Lower lobe of right lung (tissue), 2 donors: ENCODE measurements at regions not wholly inside any gene's neighbourhood (a gene's known extent, or its start where the extent isn't known, plus 50 kb on each side); places are given as distances from the start of the nearest gene placed in this dataset.

Experiments used
- ATAC-seq, 2 donors: fragments of 200-7000 bp; cut with Tn5 transposase; one replicate each; pipeline ENCODE4 v1.9.1; 2020 to 2022; ENCODE audit warnings: mild to moderate bottlenecking in 2 of 2, moderate library complexity in 2 of 2
- DNase-seq: peaks from one replicate; pipeline ENCODE4 v3.0.0-alpha.2; 2020
- H3K27ac ChIP-seq: fragments of 200-600 bp; one replicate; pipeline ENCODE4 v1.8.0; 2022
- H3K27me3 ChIP-seq: fragments of 200-600 bp; one replicate; pipeline ENCODE4 v1.8.0; 2022; ENCODE audit warnings: low read depth
- H3K36me3 ChIP-seq: fragments of 200-600 bp; one replicate; pipeline ENCODE4 v1.8.0; 2022; ENCODE audit warnings: mild to moderate bottlenecking
- H3K4me1 ChIP-seq: fragments of 200-600 bp; one replicate; pipeline ENCODE4 v1.8.0; 2022
- H3K4me3 ChIP-seq: fragments of 200-600 bp; one replicate; pipeline ENCODE4 v1.8.0; 2022; ENCODE audit warnings: mild to moderate bottlenecking
- H3K9me3 ChIP-seq: fragments of 200-600 bp; one replicate; pipeline ENCODE4 v1.8.0; 2022
- intact Hi-C: fragments of 100-400 bp; cut with DNase I; formaldehyde crosslinking; loops from one replicate; pipeline ENCODE4 v1.11.0; 2022
- TF ChIP-seq, protein P1 (sequence below): fragments of 200-600 bp; IDR thresholded peaks from one replicate; pipeline ENCODE4 v1.8.0; 2022; ENCODE audit warnings: antibody characterized with exemption, mild to moderate bottlenecking
- donor health status: DM: no; HTN: yes; CAD: no; lungs with severe emphysema.

DNA sequence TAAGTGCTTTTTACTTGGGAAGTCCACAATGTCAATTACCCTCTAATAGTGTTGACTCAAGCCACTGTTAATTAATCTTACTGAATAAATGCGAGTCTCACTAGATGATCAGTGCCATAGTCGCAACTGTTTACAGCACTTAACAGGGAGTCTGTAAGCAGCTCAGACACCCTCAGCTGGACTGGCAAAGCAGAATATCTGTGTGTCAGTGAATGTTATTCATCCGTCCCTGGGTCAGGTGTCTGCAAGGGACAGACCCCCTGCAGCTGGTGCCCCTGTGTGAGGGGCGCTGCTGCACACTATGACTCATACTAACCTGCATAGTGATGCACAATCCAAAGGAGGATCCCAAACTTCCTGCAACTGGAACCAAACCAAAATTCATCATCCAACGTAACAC, 306.5 kb downstream of the HHIPL2 start:
- H3K4me3 ChIP-seq: no peak overlapping the region
- no peak overlapping the region for H3K27ac ChIP-seq
- intact Hi-C loops: no loop called here
- ATAC-seq: no peak
- no peaks in the 10 kb centered on the region for H3K9me3 ChIP-seq
- TF ChIP-seq, protein P1, sequence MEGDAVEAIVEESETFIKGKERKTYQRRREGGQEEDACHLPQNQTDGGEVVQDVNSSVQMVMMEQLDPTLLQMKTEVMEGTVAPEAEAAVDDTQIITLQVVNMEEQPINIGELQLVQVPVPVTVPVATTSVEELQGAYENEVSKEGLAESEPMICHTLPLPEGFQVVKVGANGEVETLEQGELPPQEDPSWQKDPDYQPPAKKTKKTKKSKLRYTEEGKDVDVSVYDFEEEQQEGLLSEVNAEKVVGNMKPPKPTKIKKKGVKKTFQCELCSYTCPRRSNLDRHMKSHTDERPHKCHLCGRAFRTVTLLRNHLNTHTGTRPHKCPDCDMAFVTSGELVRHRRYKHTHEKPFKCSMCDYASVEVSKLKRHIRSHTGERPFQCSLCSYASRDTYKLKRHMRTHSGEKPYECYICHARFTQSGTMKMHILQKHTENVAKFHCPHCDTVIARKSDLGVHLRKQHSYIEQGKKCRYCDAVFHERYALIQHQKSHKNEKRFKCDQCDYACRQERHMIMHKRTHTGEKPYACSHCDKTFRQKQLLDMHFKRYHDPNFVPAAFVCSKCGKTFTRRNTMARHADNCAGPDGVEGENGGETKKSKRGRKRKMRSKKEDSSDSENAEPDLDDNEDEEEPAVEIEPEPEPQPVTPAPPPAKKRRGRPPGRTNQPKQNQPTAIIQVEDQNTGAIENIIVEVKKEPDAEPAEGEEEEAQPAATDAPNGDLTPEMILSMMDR: no peak
- no peaks in the 10 kb centered on the region for H3K27me3 ChIP-seq
- no peaks in the 10 kb centered on the region for H3K36me3 ChIP-seq
- DNase-seq: no peak
- H3K4me1 ChIP-seq: no peaks in the 10 kb centered on the region

DNA sequence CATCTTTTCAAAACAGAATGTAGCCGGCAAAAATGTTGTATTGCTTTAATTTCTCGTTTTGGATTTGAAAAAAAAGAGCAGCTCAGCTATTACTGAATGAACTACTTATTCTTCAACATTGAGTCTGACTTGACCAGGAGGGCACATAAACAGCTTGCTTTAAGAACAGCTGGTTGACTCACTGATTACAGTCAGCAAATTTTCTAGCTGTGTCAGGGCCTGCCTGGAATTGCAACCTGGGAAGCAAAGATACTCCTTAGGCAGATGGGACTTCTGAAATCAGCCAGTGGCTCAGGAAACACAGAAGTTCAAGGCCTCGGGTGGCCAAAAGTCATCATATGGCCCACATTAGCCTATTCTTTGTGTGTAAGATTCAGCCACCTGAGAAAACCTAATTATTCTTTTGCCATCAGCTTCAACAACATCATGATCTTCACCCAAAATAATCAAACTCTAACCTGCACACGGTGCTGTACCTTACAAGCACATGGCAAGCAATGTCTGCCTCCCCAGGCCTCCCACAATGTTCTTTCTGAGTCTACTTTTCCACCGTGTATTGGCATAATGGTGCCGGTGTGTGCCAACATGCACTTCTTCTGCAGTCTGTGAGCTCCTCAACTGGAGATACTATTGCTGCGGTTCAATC, 307.2 kb downstream of the HHIPL2 start:
- TF ChIP-seq, protein P1: no peak
- Histone ChIP-seq H3K36me3 (no peaks in the 10 kb centered on the region), H3K4me1 (no peaks in the 10 kb centered on the region), H3K27me3 (no peaks in the 10 kb centered on the region), H3K4me3 (no peak overlapping the region), H3K9me3 (no peaks in the 10 kb centered on the region), H3K27ac (no peak overlapping the region)
- intact Hi-C loops: no loop called here
- ATAC-seq (no peak), DNase-seq (no peak)

DNA sequence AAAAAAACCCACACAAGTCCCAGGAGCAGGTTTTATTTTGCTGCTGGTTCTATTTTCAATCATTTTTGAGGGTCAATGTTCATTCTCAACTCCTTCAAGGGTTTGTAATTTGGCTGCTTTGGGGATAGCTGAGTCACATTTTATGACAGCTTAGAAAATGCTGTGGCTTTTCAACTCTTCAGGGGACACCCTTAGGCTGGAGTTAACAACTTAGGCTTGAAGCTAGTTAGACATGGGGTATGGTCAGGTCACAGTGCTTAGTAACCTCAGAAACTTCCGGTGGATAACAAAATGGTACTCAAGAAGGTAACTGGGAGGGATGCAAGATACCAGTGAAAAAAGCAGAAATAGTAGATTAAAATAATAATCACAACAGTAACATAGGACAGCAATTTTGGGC, 308.8 kb downstream of the HHIPL2 start:
- intact Hi-C loops: no loop called here
- H3K36me3 ChIP-seq: no peaks in the 10 kb centered on the region

GRCh38 chr1:222234351-222234750, 313.6 kb downstream of the HHIPL2 start:
- TF ChIP-seq, protein P1: no peak
- Histone ChIP-seq H3K27me3 (no peaks in the 10 kb centered on the region), H3K27ac (no peak overlapping the region), H3K9me3 (no peaks in the 10 kb centered on the region), H3K4me3 (no peak overlapping the region), H3K4me1 (no peaks in the 10 kb centered on the region), H3K36me3 (no peaks in the 10 kb centered on the region)
- intact Hi-C loops: no loop called here
- DNase-seq (no peak), ATAC-seq (no peak)

More for the DNA sequence above, 308.8 kb downstream of the HHIPL2 start:
- TF ChIP-seq, protein P1: no peak
- no peak overlapping the region for H3K4me3 ChIP-seq
- no peaks in the 10 kb centered on the region for H3K9me3 ChIP-seq
- H3K27ac ChIP-seq: no peak overlapping the region
- DNase-seq: no peak
- ATAC-seq: no peak
- no peaks in the 10 kb centered on the region for H3K27me3 ChIP-seq
- no peaks in the 10 kb centered on the region for H3K4me1 ChIP-seq

GRCh38 chr1:222233444-222234158, 314.3 kb downstream of the HHIPL2 start:
- Histone ChIP-seq H3K9me3 (no peaks in the 10 kb centered on the region), H3K27me3 (no peaks in the 10 kb centered on the region), H3K36me3 (no peaks in the 10 kb centered on the region), H3K4me3 (no peak overlapping the region), H3K4me1 (no peaks in the 10 kb centered on the region), H3K27ac (no peak overlapping the region)
- intact Hi-C loops: no loop called here
- TF ChIP-seq, protein P1: no peak
- DNase-seq (no peak), ATAC-seq (no peak)
